ENCODE measurements at regions not wholly inside any gene's neighbourhood (a gene's known extent, or its start where the extent isn't known, plus 50 kb on each side); places are given as distances from the start of the nearest gene placed in this dataset.

DNA sequence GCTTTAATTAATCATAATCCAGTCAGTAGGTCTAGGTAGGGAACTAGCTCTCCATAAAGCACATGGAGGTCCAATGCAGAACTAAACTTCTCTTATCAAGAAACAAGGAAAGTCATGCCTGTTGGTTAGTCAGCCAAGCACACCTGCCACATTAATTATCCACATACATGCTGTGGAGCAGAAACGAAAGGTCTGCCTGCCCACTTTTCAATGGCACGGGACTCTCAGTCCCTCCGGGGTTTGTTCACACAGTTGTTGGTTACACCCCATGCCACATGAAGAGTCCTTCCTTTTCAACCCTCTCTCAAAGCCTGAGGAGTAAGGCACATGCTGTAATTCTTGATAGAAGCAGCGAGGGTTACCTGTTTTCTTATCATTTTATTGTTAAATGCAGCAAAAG, 1096.4 kb upstream of the MAP3K7 start:
- TF ChIP-seq, protein P1, sequence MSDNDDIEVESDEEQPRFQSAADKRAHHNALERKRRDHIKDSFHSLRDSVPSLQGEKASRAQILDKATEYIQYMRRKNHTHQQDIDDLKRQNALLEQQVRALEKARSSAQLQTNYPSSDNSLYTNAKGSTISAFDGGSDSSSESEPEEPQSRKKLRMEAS (IDR thresholded peaks at IDR 0.05; ENCODE audit: low read depth, low read length): no peak
- TF ChIP-seq, protein P2, sequence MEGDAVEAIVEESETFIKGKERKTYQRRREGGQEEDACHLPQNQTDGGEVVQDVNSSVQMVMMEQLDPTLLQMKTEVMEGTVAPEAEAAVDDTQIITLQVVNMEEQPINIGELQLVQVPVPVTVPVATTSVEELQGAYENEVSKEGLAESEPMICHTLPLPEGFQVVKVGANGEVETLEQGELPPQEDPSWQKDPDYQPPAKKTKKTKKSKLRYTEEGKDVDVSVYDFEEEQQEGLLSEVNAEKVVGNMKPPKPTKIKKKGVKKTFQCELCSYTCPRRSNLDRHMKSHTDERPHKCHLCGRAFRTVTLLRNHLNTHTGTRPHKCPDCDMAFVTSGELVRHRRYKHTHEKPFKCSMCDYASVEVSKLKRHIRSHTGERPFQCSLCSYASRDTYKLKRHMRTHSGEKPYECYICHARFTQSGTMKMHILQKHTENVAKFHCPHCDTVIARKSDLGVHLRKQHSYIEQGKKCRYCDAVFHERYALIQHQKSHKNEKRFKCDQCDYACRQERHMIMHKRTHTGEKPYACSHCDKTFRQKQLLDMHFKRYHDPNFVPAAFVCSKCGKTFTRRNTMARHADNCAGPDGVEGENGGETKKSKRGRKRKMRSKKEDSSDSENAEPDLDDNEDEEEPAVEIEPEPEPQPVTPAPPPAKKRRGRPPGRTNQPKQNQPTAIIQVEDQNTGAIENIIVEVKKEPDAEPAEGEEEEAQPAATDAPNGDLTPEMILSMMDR (IDR thresholded peaks at IDR 0.05; ENCODE audit: low read depth, low read length): no peak
- TF ChIP-seq POLR2A (IDR thresholded peaks at IDR 0.05; ENCODE audit: extremely low read depth, insufficient read length) (no peak), MYC (IDR thresholded peaks at IDR 0.05; ENCODE audit: low read depth, low read length) (no peak)
- DNase-seq (ENCODE audit: low read depth): no peak
- H3K4me3 ChIP-seq (ENCODE audit: low read depth, low read length): no peak overlapping the region

DNA sequence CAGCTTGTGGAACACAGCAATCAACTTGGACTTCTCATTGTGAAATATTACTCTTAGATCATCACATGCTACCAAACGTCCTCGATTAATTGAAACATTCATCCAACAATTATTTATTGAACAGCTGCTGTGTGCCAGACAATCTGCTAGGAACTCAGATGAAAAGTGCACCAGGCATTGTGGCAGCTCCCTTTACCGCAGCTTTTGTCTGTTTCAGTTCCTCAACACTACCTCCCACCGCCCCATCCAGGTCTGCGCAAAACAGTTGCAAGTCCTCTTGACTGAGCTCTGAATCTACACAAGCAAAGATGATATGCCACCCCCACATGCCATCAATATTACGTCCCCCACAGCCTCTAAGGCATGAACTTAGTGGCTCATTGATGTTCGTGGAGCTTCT, 1094.4 kb upstream of the MAP3K7 start:
- H3K4me3 ChIP-seq (ENCODE audit: low read depth, low read length): no peak overlapping the region
- TF ChIP-seq, protein P1 (IDR thresholded peaks at IDR 0.05; ENCODE audit: low read depth, low read length): no peak
- TF ChIP-seq, protein P2 (IDR thresholded peaks at IDR 0.05; ENCODE audit: low read depth, low read length): no peak
- no peak for TF ChIP-seq MYC (IDR thresholded peaks at IDR 0.05; ENCODE audit: low read depth, low read length)
- TF ChIP-seq POLR2A (IDR thresholded peaks at IDR 0.05; ENCODE audit: extremely low read depth, insufficient read length): no peak
- no peak for DNase-seq (ENCODE audit: low read depth)

DNA sequence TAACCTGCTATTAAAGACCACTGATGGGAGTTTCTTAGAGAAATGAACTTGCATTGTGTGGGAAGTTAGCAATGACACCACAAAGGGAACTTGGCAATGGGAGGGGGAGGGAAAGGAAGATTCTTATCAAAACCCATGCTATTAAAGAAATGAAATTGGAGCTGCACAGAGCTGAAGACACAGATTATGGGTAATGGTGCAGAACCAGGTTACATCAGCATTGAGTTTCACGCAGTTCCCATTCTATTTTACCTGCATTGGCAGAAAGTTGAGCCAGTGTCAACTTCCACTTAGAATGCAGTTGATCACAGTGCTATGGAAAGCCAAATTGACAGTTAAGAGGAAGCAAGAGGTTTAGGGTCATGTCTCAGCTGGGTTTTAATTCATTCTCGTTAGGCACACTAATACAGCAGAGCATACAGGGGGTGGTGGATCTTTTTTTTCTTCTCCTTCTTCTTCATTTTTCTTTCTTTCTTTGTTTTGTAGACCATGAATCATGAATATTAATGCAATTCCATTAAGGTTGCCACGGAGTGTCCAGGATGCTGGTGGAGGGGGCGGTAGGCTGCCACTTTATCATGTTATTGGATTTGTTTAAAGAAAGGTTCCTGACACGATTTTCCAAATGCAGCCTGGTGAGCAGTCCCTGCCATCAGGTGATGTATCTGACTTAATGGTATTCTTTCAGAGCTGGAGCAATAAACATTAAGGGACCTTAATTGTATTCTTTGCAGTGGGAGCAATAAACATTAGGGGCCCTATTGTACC, 1092.0 kb upstream of the MAP3K7 start:
- TF ChIP-seq, protein P1 (IDR thresholded peaks at IDR 0.05; ENCODE audit: low read depth, low read length): no peak
- TF ChIP-seq, protein P2 (IDR thresholded peaks at IDR 0.05; ENCODE audit: low read depth, low read length): no peak
- TF ChIP-seq MYC (IDR thresholded peaks at IDR 0.05; ENCODE audit: low read depth, low read length) (no peak), POLR2A (IDR thresholded peaks at IDR 0.05; ENCODE audit: extremely low read depth, insufficient read length) (no peak)

DNA sequence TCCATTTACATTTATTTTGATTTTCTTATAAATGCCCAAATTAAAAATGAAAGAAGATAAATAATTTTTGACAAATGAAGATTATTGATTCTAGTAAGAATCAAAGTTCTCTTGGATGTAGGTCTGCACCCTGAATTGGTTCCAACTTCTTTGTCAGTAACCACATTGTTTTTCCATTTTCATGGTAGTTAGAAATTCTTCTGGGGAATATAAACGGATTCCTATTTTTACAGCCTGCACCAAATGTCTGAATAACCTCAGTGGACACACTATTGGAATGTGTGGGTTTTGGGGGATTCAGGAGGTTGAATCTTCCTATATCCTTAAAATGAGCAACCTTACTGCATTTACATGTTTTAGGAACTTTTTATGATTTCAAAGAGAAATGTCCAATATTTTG, 1085.3 kb upstream of the MAP3K7 start:
- DNase-seq (ENCODE audit: low read depth): no peak
- TF ChIP-seq, protein P1 (IDR thresholded peaks at IDR 0.05; ENCODE audit: low read depth, low read length): no peak
- TF ChIP-seq MYC (IDR thresholded peaks at IDR 0.05; ENCODE audit: low read depth, low read length) (no peak), POLR2A (IDR thresholded peaks at IDR 0.05; ENCODE audit: extremely low read depth, insufficient read length) (no peak)
- no peak overlapping the region for H3K4me3 ChIP-seq (ENCODE audit: low read depth, low read length)

More for the DNA sequence above, 1092.0 kb upstream of the MAP3K7 start:
- no peak overlapping the region for H3K4me3 ChIP-seq (ENCODE audit: low read depth, low read length)
- no peak for DNase-seq (ENCODE audit: low read depth)

DNA sequence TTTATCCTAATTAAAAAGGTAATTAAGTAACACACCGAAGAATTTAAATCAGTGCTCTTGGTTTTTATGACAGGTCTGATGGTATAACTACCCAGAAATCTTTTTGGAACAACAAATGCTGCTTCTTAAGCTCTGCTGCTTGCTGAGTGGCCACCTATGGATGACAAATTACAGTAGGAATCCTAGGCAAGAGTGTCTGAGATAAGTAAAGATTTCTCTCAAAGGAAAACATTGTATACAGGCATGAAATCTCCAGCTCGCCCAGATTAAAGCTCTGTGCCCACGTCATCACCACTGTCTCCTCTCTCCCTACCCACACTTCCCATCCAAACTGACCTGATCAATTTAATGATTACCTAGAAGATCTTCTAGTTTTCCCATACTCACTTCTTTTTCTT, 1083.0 kb upstream of the MAP3K7 start:
- no peak for TF ChIP-seq MYC (IDR thresholded peaks at IDR 0.05; ENCODE audit: low read depth, low read length)
- TF ChIP-seq, protein P2 (IDR thresholded peaks at IDR 0.05; ENCODE audit: low read depth, low read length): no peak
- TF ChIP-seq POLR2A (IDR thresholded peaks at IDR 0.05; ENCODE audit: extremely low read depth, insufficient read length): no peak
- TF ChIP-seq, protein P1 (IDR thresholded peaks at IDR 0.05; ENCODE audit: low read depth, low read length): no peak
- H3K4me3 ChIP-seq (ENCODE audit: low read depth, low read length): no peak overlapping the region
- no peak for DNase-seq (ENCODE audit: low read depth)

DNA sequence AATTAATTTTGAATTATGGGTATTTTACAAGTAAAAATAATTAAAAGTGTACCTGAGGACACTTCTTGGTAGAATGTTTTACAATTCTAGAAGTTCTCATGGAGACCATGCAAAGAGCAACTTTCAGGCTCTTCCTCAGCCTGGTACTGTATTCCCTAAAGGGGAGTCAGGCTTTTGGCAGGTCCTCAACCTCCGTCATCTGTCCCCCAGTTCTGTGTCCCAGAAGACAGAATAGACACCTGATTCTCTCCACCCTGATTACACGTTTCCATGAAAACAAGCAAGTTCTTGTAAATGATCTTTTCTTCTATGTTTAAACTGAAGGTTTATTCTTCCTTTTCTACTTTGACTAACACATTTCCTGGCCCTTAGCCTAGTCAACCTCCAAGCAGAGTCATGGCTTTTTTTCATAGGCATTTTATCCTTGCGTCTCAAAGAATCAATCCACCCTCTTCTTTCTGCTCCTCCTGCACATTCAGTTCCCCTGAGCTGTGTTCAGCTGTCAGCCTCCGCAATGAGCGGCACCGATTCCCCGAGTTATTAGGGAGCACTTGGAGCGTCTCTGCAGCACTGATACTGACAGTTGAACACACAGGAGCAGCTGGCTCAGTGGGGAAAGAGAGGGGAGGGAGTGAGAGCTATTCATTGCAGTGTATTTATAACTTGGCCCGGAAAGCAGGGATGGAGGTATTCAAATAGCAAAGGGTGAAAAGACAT, 1082.4 kb upstream of the MAP3K7 start:
- H3K4me3 ChIP-seq (ENCODE audit: low read depth, low read length): no peak overlapping the region
- TF ChIP-seq, protein P2 (IDR thresholded peaks at IDR 0.05; ENCODE audit: low read depth, low read length): no peak
- TF ChIP-seq MYC (IDR thresholded peaks at IDR 0.05; ENCODE audit: low read depth, low read length) (no peak), POLR2A (IDR thresholded peaks at IDR 0.05; ENCODE audit: extremely low read depth, insufficient read length) (no peak)
- TF ChIP-seq, protein P1 (IDR thresholded peaks at IDR 0.05; ENCODE audit: low read depth, low read length): no peak
- DNase-seq (ENCODE audit: low read depth): no peak
